ENCODE measurements at regions not wholly inside any gene's neighbourhood (a gene's known extent, or its start where the extent isn't known, plus 50 kb on each side); places are given as distances from the start of the nearest gene placed in this dataset.

DNA sequence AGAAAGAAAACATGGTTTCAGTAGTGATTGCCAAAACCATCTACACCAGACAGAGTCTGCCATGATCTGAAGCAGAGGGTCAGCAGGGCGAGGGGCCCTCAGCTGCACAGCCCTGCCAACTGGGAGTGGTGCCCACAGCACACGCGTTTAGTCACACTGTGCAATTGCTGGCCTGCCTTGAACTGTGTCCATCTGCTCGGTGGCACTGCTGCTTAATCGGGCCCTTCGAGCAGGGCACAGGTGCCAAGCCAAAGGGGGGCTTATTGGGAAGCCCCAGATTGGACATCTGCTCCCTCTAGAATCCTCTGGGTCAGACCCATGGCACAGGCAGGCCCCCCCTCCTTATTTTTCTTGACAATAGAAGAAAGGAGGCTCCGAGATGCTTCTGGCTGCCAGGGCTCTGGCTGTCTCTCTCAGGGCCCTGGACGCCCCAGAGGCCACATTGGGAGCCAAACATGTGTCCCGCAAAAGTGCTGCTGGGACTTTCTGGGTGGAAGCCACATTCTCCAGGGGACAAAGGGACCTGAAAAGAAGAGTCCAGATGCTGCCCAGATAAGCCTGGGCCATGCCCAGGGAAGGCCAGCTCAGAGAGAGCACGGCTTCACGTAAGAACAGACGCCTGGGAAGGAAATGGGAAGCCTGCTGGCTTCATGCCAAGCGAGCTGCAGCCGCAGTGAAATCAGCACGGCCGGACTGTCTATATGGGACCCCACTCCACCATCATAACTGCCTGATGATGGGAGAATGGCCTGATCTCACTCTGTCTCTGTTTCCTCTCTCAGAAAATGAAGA is 349.2 kb downstream of the GADD45G start:
- TF ChIP-seq, protein P1, sequence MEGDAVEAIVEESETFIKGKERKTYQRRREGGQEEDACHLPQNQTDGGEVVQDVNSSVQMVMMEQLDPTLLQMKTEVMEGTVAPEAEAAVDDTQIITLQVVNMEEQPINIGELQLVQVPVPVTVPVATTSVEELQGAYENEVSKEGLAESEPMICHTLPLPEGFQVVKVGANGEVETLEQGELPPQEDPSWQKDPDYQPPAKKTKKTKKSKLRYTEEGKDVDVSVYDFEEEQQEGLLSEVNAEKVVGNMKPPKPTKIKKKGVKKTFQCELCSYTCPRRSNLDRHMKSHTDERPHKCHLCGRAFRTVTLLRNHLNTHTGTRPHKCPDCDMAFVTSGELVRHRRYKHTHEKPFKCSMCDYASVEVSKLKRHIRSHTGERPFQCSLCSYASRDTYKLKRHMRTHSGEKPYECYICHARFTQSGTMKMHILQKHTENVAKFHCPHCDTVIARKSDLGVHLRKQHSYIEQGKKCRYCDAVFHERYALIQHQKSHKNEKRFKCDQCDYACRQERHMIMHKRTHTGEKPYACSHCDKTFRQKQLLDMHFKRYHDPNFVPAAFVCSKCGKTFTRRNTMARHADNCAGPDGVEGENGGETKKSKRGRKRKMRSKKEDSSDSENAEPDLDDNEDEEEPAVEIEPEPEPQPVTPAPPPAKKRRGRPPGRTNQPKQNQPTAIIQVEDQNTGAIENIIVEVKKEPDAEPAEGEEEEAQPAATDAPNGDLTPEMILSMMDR (IDR thresholded peaks at IDR 0.05; ENCODE audit: low read length, missing control alignments) = no peak
- DNase-seq (ENCODE audit: low read depth) = no peak
- H3K4me3 ChIP-seq (replicated peaks; ENCODE audit: low read depth, low read length) = no peak overlapping the region

GRCh38 chr9:89955144-89955543 is 350.3 kb downstream of the GADD45G start:
- TF ChIP-seq, protein P1 (IDR thresholded peaks at IDR 0.05; ENCODE audit: low read length, missing control alignments) = no peak
- DNase-seq (ENCODE audit: low read depth) = no peak
- H3K4me3 ChIP-seq (replicated peaks; ENCODE audit: low read depth, low read length) = no peak overlapping the region

DNA sequence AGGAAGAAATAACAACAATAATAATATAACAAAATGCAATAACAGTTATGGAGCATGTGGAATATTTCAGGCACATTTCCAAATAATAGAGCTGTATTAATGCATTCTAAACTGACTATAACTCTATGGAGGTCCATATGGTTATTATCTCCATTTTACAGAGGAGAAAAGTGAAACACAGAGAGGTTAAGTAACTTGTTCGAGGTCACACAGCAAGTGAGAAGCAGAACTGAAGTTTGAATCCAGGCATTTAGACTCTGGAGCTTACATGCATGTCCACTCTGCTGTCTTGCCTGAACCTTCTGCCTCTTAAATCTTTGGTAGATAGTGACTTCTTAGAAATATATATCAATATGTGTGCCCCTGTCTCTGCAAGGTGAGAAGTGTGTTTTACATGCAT is 350.8 kb downstream of the GADD45G start:
- TF ChIP-seq, protein P1 (IDR thresholded peaks at IDR 0.05; ENCODE audit: low read length, missing control alignments) = no peak
- no peak for DNase-seq (ENCODE audit: low read depth)
- no peak overlapping the region for H3K4me3 ChIP-seq (replicated peaks; ENCODE audit: low read depth, low read length)

DNA sequence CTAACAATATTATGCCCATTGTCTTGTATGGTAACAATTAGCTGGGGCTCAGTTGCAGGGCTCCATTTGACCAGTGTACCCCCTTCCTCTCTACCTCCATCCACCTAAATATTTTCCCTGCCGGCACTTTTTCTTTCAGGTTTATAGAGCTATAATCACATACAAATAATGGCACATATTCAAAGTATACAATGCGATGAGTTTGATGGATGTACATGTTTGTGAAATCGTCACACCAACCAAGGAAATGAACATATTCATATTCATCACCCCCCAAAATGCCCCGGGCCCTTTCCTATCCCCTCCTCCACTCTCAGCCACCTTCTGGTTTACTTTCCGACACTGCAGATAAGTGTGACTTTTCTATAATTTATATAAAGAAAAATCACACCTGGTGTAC is 351.5 kb downstream of the GADD45G start:
- H3K4me3 ChIP-seq (replicated peaks; ENCODE audit: low read depth, low read length) = no peak overlapping the region
- TF ChIP-seq, protein P1 (IDR thresholded peaks at IDR 0.05; ENCODE audit: low read length, missing control alignments) = no peak
- no peak for DNase-seq (ENCODE audit: low read depth)

GRCh38 chr9:89956907-89957306 is 352.1 kb downstream of the GADD45G start:
- TF ChIP-seq, protein P1 (IDR thresholded peaks at IDR 0.05; ENCODE audit: low read length, missing control alignments) = no peak
- H3K4me3 ChIP-seq (replicated peaks; ENCODE audit: low read depth, low read length) = no peak overlapping the region
- DNase-seq (ENCODE audit: low read depth) = no peak

DNA sequence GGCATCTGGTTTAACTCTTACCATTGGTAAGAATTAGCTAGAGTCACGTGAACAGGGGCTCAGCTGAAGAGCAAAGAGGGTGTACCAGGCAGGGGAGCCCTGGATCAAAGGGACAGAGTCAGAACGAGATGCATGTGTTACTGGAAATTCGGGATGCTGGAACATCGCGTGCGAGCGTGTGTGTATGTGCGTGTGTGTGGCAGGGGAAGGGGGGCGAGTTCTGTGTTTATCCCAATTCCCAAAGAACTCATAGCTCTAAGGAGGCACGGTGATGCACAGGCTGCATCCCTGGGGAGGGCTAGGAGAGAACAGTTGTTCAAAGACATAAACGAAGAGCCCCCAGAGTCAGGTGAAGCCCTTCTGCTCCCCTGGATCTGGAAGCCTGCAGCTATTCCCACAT is 353.3 kb downstream of the GADD45G start:
- TF ChIP-seq, protein P1 (IDR thresholded peaks at IDR 0.05; ENCODE audit: low read length, missing control alignments) = no peak
- no peak for DNase-seq (ENCODE audit: low read depth)
- no peak overlapping the region for H3K4me3 ChIP-seq (replicated peaks; ENCODE audit: low read depth, low read length)
